ENCODE measurements at regions not wholly inside any gene's neighbourhood (a gene's known extent, or its start where the extent isn't known, plus 50 kb on each side); places are given as distances from the start of the nearest gene placed in this dataset.

DNA sequence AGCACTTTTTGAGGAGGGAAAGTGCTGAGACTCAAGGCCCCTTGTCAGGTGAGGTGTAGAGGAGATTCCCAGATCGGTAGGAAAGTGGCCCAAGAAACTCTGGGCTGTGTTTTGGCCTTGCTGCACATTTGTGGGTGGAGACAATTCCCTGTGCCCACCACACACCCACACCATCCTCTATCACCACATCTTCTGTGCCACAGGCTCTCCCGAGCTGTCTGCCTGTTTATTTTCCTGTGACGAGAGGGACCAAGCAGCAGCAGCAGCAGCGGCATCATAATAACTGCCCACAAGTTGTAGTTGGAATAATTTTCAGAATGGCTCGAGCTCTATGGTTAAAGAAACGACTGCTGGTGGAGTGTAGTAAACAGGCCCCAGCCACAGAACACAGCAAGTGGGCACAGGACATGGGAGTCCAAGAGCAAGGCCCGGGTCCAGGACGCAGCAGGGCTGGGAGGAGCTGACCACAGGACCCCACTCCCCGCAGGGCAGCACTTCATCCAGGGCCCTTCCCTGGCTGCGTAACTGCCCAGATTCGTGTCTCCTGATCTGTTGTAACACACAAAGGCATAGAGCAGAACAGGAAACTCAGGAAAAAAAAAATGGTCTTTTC is 55.6 kb upstream of the BCL2L14 start:
- TF ChIP-seq, protein P1, sequence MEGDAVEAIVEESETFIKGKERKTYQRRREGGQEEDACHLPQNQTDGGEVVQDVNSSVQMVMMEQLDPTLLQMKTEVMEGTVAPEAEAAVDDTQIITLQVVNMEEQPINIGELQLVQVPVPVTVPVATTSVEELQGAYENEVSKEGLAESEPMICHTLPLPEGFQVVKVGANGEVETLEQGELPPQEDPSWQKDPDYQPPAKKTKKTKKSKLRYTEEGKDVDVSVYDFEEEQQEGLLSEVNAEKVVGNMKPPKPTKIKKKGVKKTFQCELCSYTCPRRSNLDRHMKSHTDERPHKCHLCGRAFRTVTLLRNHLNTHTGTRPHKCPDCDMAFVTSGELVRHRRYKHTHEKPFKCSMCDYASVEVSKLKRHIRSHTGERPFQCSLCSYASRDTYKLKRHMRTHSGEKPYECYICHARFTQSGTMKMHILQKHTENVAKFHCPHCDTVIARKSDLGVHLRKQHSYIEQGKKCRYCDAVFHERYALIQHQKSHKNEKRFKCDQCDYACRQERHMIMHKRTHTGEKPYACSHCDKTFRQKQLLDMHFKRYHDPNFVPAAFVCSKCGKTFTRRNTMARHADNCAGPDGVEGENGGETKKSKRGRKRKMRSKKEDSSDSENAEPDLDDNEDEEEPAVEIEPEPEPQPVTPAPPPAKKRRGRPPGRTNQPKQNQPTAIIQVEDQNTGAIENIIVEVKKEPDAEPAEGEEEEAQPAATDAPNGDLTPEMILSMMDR (IDR thresholded peaks at IDR 0.05; ENCODE audit: partially characterized antibody, unreplicated experiment): no peak
- H3K4me3 Mint-ChIP-seq (ENCODE audit: unreplicated experiment): no peak overlapping the region

DNA sequence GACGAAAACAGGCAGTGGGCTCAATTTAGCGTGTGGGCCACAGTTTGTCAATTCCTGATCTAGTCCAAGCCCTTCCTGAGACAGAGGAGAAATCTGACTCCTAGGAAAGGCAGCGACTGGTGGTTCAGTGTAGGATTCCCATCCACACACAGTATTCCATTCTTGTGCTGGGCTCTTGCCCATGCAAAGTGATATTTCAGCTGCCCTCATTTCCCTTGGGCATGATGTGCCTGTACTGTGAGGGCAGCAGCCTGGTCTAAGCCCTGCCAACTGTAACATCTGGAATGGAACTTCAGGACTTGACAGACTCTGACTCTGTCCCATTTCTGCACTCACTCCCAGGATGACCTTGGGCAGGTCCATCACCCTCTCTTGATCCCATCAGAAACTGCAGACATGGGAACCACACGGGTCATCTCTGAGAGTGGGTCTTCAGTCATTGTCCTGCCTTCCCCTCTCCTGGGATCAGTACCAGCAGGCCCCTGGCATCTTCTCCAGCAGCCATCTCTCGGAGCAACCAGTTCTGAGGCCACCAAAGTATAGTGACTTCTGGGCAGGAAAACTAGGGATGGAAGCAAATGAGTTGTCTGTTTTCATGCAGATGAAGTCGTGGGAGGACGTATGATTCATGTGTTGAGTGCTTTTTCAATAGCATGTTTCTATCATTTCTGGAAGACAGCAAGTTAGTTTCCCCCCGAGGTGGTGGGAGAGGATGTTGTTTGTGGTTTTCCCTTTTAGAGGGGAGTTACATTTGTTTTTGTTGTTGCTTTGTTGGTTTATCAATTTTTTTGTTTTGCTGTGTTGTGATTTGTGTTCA is 54.2 kb upstream of the BCL2L14 start:
- Mint-ChIP-seq H3K27ac (ENCODE audit: unreplicated experiment) (no peak overlapping the region), H3K36me3 (ENCODE audit: unreplicated experiment) (no peaks in the 10 kb centered on the region), H3K4me1 (ENCODE audit: low read depth, unreplicated experiment) (no peaks in the 10 kb centered on the region), H3K9me3 (ENCODE audit: unreplicated experiment) (peaks cover 3% of the 10 kb centered on the region), H3K27me3 (ENCODE audit: unreplicated experiment) (peaks cover 6% of the 10 kb centered on the region), H3K4me3 (ENCODE audit: unreplicated experiment) (no peak overlapping the region)
- no peak for DNase-seq
- TF ChIP-seq, protein P1 (IDR thresholded peaks at IDR 0.05; ENCODE audit: partially characterized antibody, unreplicated experiment): no peak

More for the DNA sequence above, 55.6 kb upstream of the BCL2L14 start:
- no peak for DNase-seq
- Mint-ChIP-seq H3K27ac (ENCODE audit: unreplicated experiment) (no peak overlapping the region), H3K9me3 (ENCODE audit: unreplicated experiment) (peaks cover 4% of the 10 kb centered on the region), H3K27me3 (ENCODE audit: unreplicated experiment) (peaks cover 4% of the 10 kb centered on the region), H3K36me3 (ENCODE audit: unreplicated experiment) (no peaks in the 10 kb centered on the region), H3K4me1 (ENCODE audit: low read depth, unreplicated experiment) (peaks cover 6% of the 10 kb centered on the region)

DNA sequence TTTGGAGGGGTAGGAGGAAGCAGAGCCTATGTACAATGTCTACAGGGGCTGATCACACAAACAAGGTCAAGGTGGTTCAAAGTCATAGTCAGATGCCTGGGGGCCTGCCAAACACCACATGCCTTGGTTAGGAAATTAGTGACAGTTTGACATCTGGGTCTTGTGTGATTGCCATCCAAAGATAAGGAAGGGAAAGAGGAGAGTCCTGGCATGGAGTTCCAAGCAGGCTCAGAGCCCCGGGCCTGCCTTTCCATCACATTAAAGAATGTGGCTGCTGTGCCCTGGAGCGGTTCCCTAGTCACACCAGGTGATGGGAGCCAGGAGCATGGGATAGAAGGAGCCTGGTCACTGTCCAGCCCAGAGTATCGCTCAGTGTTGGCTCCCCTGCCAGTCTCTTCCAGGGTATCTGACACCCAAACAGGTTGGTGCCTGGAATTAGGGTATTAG is 53.6 kb upstream of the BCL2L14 start:
- no peak overlapping the region for H3K4me3 Mint-ChIP-seq (ENCODE audit: unreplicated experiment)
- no peak overlapping the region for H3K27ac Mint-ChIP-seq (ENCODE audit: unreplicated experiment)
- TF ChIP-seq, protein P1 (IDR thresholded peaks at IDR 0.05; ENCODE audit: partially characterized antibody, unreplicated experiment): no peak
- H3K36me3 Mint-ChIP-seq (ENCODE audit: unreplicated experiment): no peaks in the 10 kb centered on the region
- no peaks in the 10 kb centered on the region for H3K4me1 Mint-ChIP-seq (ENCODE audit: low read depth, unreplicated experiment)
- no peak for DNase-seq
- peaks cover 3% of the 10 kb centered on the region for H3K9me3 Mint-ChIP-seq (ENCODE audit: unreplicated experiment)
- peaks cover 6% of the 10 kb centered on the region for H3K27me3 Mint-ChIP-seq (ENCODE audit: unreplicated experiment)

DNA sequence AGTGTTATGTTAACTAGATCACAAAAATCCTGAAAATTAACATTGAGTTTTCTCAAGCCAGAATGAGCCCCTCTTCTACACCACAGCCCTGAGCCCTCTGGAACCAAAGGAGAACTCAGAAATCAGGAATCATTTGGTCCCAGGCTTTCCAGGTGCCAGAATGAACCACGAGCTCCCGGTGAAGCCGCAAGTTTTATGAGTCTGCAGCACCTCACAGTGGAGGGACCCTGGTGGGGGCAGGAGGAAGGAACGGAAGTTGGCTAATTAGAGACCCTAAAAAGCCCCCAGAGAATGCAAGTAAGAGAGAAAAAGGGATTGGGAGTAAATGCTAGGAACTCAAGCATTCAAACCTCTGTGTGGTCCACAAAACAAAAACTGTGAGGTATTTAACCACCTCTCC is 52.9 kb upstream of the BCL2L14 start:
- no peaks in the 10 kb centered on the region for H3K4me1 Mint-ChIP-seq (ENCODE audit: low read depth, unreplicated experiment)
- peaks cover 4% of the 10 kb centered on the region for H3K27me3 Mint-ChIP-seq (ENCODE audit: unreplicated experiment)
- H3K9me3 Mint-ChIP-seq (ENCODE audit: unreplicated experiment): peaks cover 3% of the 10 kb centered on the region
- TF ChIP-seq, protein P1 (IDR thresholded peaks at IDR 0.05; ENCODE audit: partially characterized antibody, unreplicated experiment): no peak
- H3K4me3 Mint-ChIP-seq (ENCODE audit: unreplicated experiment): no peak overlapping the region
- DNase-seq: no peak
- no peaks in the 10 kb centered on the region for H3K36me3 Mint-ChIP-seq (ENCODE audit: unreplicated experiment)
- no peak overlapping the region for H3K27ac Mint-ChIP-seq (ENCODE audit: unreplicated experiment)

DNA sequence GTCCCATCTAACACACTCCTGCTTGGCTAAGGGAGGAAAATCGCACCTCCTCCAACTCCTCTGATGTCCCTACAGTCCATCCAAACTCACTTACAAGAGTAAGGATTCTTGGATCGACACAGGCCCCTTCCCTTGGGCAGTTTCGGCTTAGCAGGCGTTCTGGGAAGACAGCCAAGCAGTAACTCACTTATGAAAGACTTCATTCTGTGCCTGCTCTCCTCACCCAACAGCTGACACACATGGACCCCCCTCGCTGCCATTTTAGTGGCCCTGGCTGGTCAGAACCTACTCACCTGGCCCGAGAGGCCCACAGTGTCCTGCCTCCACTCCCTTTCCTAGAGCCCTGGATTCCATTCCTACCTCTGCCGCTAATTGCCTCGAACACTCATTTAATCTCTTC is 52.3 kb upstream of the BCL2L14 start:
- Mint-ChIP-seq H3K27ac (ENCODE audit: unreplicated experiment) (no peak overlapping the region), H3K4me1 (ENCODE audit: low read depth, unreplicated experiment) (no peaks in the 10 kb centered on the region), H3K27me3 (ENCODE audit: unreplicated experiment) (peaks cover 4% of the 10 kb centered on the region), H3K4me3 (ENCODE audit: unreplicated experiment) (no peak overlapping the region), H3K9me3 (ENCODE audit: unreplicated experiment) (peaks cover 3% of the 10 kb centered on the region), H3K36me3 (ENCODE audit: unreplicated experiment) (no peaks in the 10 kb centered on the region)
- DNase-seq: no peak
- TF ChIP-seq, protein P1 (IDR thresholded peaks at IDR 0.05; ENCODE audit: partially characterized antibody, unreplicated experiment): no peak

Data from glutamatergic neuron (in vitro differentiated cells).